Heart right ventricle (tissue), 16 donors: ENCODE measurements at regions not wholly inside any gene's neighbourhood (a gene's known extent, or its start where the extent isn't known, plus 50 kb on each side); places are given as distances from the start of the nearest gene placed in this dataset.

Experiments
- ATAC-seq, 8 donors: fragments of 200-7000 bp; cut with Tn5 transposase; one replicate each; pipeline ENCODE4 v1.9.1; 2020; ENCODE audit warnings: mild to moderate bottlenecking in 8 of 8, moderate library complexity in 8 of 8, moderate number of reproducible peaks in 1 of 8
- DNase-seq, 2 donors: peaks; one replicate each; pipeline ENCODE4 v3.0.0-alpha.2; 2020
- H3K27ac ChIP-seq, 10 donors: fragments of 200-600 bp; sonication (generic) in 2 of 10; one replicate each; pipeline versions ENCODE4 v1.5.0 to v1.8.0; 2020 to 2022; ENCODE audit warnings: mild to moderate bottlenecking in 3 of 10
- H3K27me3 ChIP-seq, 7 donors: fragments of 200-600 bp; one replicate each; pipeline ENCODE4 v1.8.0; 2021 to 2022; ENCODE audit warnings: mild to moderate bottlenecking in 2 of 7
- H3K36me3 ChIP-seq, 9 donors: fragments of 200-600 bp; sonication (generic) in 1 of 9; one replicate each; pipeline versions ENCODE4 v1.5.0 to v1.8.0; 2020 to 2022; ENCODE audit warnings: mild to moderate bottlenecking in 2 of 9
- H3K4me1 ChIP-seq, 9 donors: fragments of 200-600 bp; sonication (generic) in 1 of 9; one replicate each; pipeline versions ENCODE4 v1.5.0 to v1.8.0; 2020 to 2022; ENCODE audit warnings: mild to moderate bottlenecking in 4 of 9
- H3K4me3 ChIP-seq, 10 donors: fragments of 200-600 bp; sonication (generic) in 2 of 10; one replicate each; pipeline versions ENCODE4 v1.5.0 to v1.8.0; 2020 to 2022; ENCODE audit warnings: mild to moderate bottlenecking in 7 of 10, moderate library complexity in 2 of 10
- H3K9me3 ChIP-seq, 11 donors: fragments of 200-600 bp in 10 of 11; sonication (generic) in 2 of 11; one replicate each; pipeline versions ENCODE4 v1.5.0 to v1.8.0; 2013 to 2022; ENCODE audit warnings: mild to moderate bottlenecking in 2 of 11, control low read depth in 1 of 11, moderate library complexity in 1 of 11
- CTCF ChIP-seq, 9 donors: fragments of 200-600 bp; sonication (generic) in 2 of 9; IDR thresholded peaks; one replicate each; pipeline versions ENCODE4 v1.5.0 to v1.8.0; 2021 to 2022; ENCODE audit warnings: antibody characterized with exemption in 9 of 9, mild to moderate bottlenecking in 5 of 9, moderate library complexity in 1 of 9
- WGBS, 2 donors: extraction: QIAGEN DNeasy Blood & Tissue Kit; methylation state at CpG; one replicate each; pipeline ENCODE4 v1.1.7; 2013; ENCODE audit warnings: inconsistent platforms in 1 of 2; 5-methylcytosine and 5-hydroxymethylcytosine counted together
- intact Hi-C, 10 donors: fragments of 100-400 bp; cut with DNase I; formaldehyde crosslinking; loops; one replicate each; pipeline versions ENCODE4 v1.11.1 to v1.14.2; 2022
- donor health status: Arrhythmogenic right ventricular cardiomyopathy.
- donor health status: ischemic (EF 13 %, LVEDD 7.1; RV severe dilation, severe dysfunction).
- donor health status: healthy with polysubstance abuse.
- donor health status: DM: no; HTN: yes; CAD: no.
- donor health status: DM: no; HTN: no; CAD: no.
- donor health status: ischemic (EF 25% LVEDD 6.9; RV normal size, moderate dysfunction).
- donor health status: ischemic (EF 25% LVEDD 5.7; RV mildly dilated, moderate dysfunction).
- donor health status: healthy.
- donor health status: DM: yes; HTN: yes; CAD: no.
- donor health status: Ischemic cardiomyopathy.
- donor health status: ischemic (EF 35%, LVEDD 5.7; RV mildly dilated, moderate dysfunction).
- donor health status: nonischemic (EF 11% LVEDD 7.7; RV severe dilation, severe dysfunction).
- donor health status: DM: yes; HTN: yes; CAD: no.
- donor health status: PGD.
- donor health status: ischemic (EF 29% LVEDD 5.4; RV normal size, mild dysfunction).
- donor health status: nonischemic (EF 23%, LVEDD 6.1; RV moderate dilation, normal function).

GRCh38 chr2:240219208-240219890 lies 78.9 kb upstream of the OTOS start:
- H3K27ac ChIP-seq = no peak overlapping the region
- no peaks in the 10 kb centered on the region for H3K36me3 ChIP-seq
- intact Hi-C loops = no loop called here
- no peak overlapping the region for H3K4me3 ChIP-seq
- peaks cover 0 to 13% (median 0%) of the 10 kb centered on the region in 11 donors for H3K9me3 ChIP-seq
- 74 to 76% methylated on average over 16 of the region's 16 CpGs for WGBS, 2 donors
- no peaks in the 10 kb centered on the region for H3K4me1 ChIP-seq
- ATAC-seq = no peak
- no peak for DNase-seq
- TF ChIP-seq CTCF (IDR thresholded peaks at IDR 0.05) = no peak
- peaks cover 0 to 15% (median 9%) of the 10 kb centered on the region in 7 donors for H3K27me3 ChIP-seq

GRCh38 chr2:240220371-240220770 lies 79.9 kb upstream of the OTOS start:
- H3K27ac ChIP-seq = no peak overlapping the region
- TF ChIP-seq CTCF (IDR thresholded peaks at IDR 0.05) = no peak
- WGBS, 2 donors = 42 to 48% methylated on average over 3 of the region's 3 CpGs
- H3K36me3 ChIP-seq = no peaks in the 10 kb centered on the region
- peaks cover 0 to 23% (median 11%) of the 10 kb centered on the region in 7 donors for H3K27me3 ChIP-seq
- intact Hi-C loops = loop anchor here in 2 of 10 donors (5.0 to 10.0 kb wide), 2 partner anchors 124 to 132 kb away; no protein-coding TSS in a partner anchor
- no peak overlapping the region for H3K4me3 ChIP-seq
- DNase-seq (no peak), ATAC-seq (no peak)
- H3K4me1 ChIP-seq = no peaks in the 10 kb centered on the region
- peaks cover 0 to 13% (median 0%) of the 10 kb centered on the region in 11 donors for H3K9me3 ChIP-seq

- Histone ChIP-seq H3K9me3 (peaks cover 0 to 17% (median 0%) of the 10 kb centered on the region in 11 donors), H3K4me3 (no peak overlapping the region), H3K27me3 (peaks cover 0 to 29% (median 11%) of the 10 kb centered on the region in 7 donors), H3K27ac (no peak overlapping the region), H3K36me3 (no peaks in the 10 kb centered on the region), H3K4me1 (no peaks in the 10 kb centered on the region)
- intact Hi-C loops = loop anchor here in 2 of 10 donors (5.0 to 10.0 kb wide), 2 partner anchors 121 to 129 kb away; no protein-coding TSS in a partner anchor
- WGBS, 2 donors = 68 to 78% methylated on average over 7 of the region's 7 CpGs
- TF ChIP-seq CTCF (IDR thresholded peaks at IDR 0.05) = no peak
- DNase-seq (peak in 1 of 2 donors; percentile 2), ATAC-seq (no peak)
These were observed 83.2 kb upstream of the OTOS start for GRCh38 chr2:240223631-240224030.

- Histone ChIP-seq H3K36me3 (no peaks in the 10 kb centered on the region), H3K4me1 (no peaks in the 10 kb centered on the region), H3K9me3 (peaks cover 0 to 28% (median 9%) of the 10 kb centered on the region in 11 donors), H3K27me3 (peaks cover 0 to 29% (median 11%) of the 10 kb centered on the region in 7 donors), H3K27ac (no peak overlapping the region), H3K4me3 (no peak overlapping the region)
- DNase-seq (peak in 1 of 2 donors; percentile 1), ATAC-seq (no peak)
- WGBS, 2 donors = 71 to 76% methylated on average over 5 of the region's 5 CpGs
- intact Hi-C loops = loop anchor here in 2 of 10 donors (5.0 to 10.0 kb wide), 2 partner anchors 120 to 128 kb away; no protein-coding TSS in a partner anchor
- no peak for TF ChIP-seq CTCF (IDR thresholded peaks at IDR 0.05)
These were observed 84.2 kb upstream of the OTOS start for GRCh38 chr2:240224676-240225075.
